ENCODE measurements at regions not wholly inside any gene's neighbourhood (a gene's known extent, or its start where the extent isn't known, plus 50 kb on each side); places are given as distances from the start of the nearest gene placed in this dataset.
"Not testable (repeated sequence)": the region's sequence is repeated elsewhere in the genome, so short reads cannot be mapped to it uniquely, and the experiment has no call there.

- H3K27me3 ChIP-seq (ENCODE audit: control insufficient read depth in 2 of 2, insufficient read depth in 2 of 2, low read length in 2 of 2); H2AFZ ChIP-seq (ENCODE audit: low read depth, low read length); H3K27ac ChIP-seq (ENCODE audit: extremely low read depth, low read depth, low read length); in situ Hi-C loops (cut with MboI); H3K9me1 ChIP-seq (ENCODE audit: control insufficient read depth, insufficient read depth, low read length); DNase-seq (ENCODE audit: extremely low read depth in 1 of 4, low spot score in 3 of 4); CTCF ChIA-PET (ENCODE audit: low intra/inter-chr PET ratio); H3K4me3 ChIP-seq; H3K9me3 ChIP-seq (replicated peaks; ENCODE audit: control insufficient read depth, insufficient read depth, low read depth, low read length); H3K4me1 ChIP-seq (replicated peaks in 1 of 2; ENCODE audit: control insufficient read depth in 2 of 2, insufficient read depth in 2 of 2, low read length in 2 of 2); FAIRE-seq; H3K79me2 ChIP-seq (ENCODE audit: control insufficient read depth, insufficient read depth, low read length); H3K36me3 ChIP-seq (ENCODE audit: control insufficient read depth, insufficient read depth, low read length); intact Hi-C loops (cut with micrococcal nuclease); H4K20me1 ChIP-seq (replicated peaks; ENCODE audit: control insufficient read depth, insufficient read depth, low read length); BruUV-seq (replicated peaks); ATAC-seq; H3K9ac ChIP-seq (ENCODE audit: insufficient read depth in 1 of 2, low read depth in 2 of 2, low read length in 2 of 2); H3K4me2 ChIP-seq (ENCODE audit: insufficient read depth, low read length): not testable (repeated sequence)
- TF ChIP-seq ZBTB17 (CRISPR knock-in tag; IDR thresholded peaks at IDR 0.05) (0 out of 2 replicates have a peak, but pooled peaks have one; percentile 14), PHF8 (IDR thresholded peaks at IDR 0.05; ENCODE audit: borderline replicate concordance, low read length) (peak; percentile 14; the same call in 1 of the 2 replicates)
- POLR2A ChIA-PET, result interaction anchor here (0.6 kb wide), 1 partner anchor 1376 kb away, joined by 3 read pairs; no protein-coding TSS in a partner anchor
- WGBS (ENCODE audit: insufficient coverage, low coverage, missing lambda C conversion rate), result under 1% methylated on average over 31 of the region's 54 CpGs
Measured at GRCh38 chr5:102154791-102155605, 141.1 kb downstream of the SLCO4C1 start.

- no peak for FAIRE-seq
- Histone ChIP-seq H3K9me1 (ENCODE audit: control insufficient read depth, insufficient read depth, low read length) (no peaks in the 10 kb centered on the region), H3K27me3 (ENCODE audit: control insufficient read depth in 2 of 2, insufficient read depth in 2 of 2, low read length in 2 of 2) (no peaks in the 10 kb centered on the region), H3K4me2 (ENCODE audit: insufficient read depth, low read length) (no peak overlapping the region), H3K9ac (ENCODE audit: insufficient read depth in 1 of 2, low read depth in 2 of 2, low read length in 2 of 2) (no peak overlapping the region), H3K36me3 (ENCODE audit: control insufficient read depth, insufficient read depth, low read length) (no peaks in the 10 kb centered on the region), H3K27ac (ENCODE audit: extremely low read depth, low read depth, low read length) (no peak overlapping the region), H3K9me3 (replicated peaks; ENCODE audit: control insufficient read depth, insufficient read depth, low read depth, low read length) (no peaks in the 10 kb centered on the region), H2AFZ (ENCODE audit: low read depth, low read length) (no peak overlapping the region), H3K4me1 (replicated peaks in 1 of 2; ENCODE audit: control insufficient read depth in 2 of 2, insufficient read depth in 2 of 2, low read length in 2 of 2) (no peaks in the 10 kb centered on the region), H3K4me3 (no peak overlapping the region), H4K20me1 (replicated peaks; ENCODE audit: control insufficient read depth, insufficient read depth, low read length) (no peaks in the 10 kb centered on the region), H3K79me2 (ENCODE audit: control insufficient read depth, insufficient read depth, low read length) (no peaks in the 10 kb centered on the region)
- ATAC-seq, result no peak
- WGBS (ENCODE audit: insufficient coverage, low coverage, missing lambda C conversion rate), result 8% methylated on average over 2 of the region's 2 CpGs
- in situ Hi-C loops (cut with MboI) (no loop called here), intact Hi-C loops (cut with micrococcal nuclease) (no loop called here)
- DNase-seq (ENCODE audit: extremely low read depth in 1 of 4, low spot score in 3 of 4), result no peak
- TF ChIP-seq ZNF77 (CRISPR knock-in tag; IDR thresholded peaks at IDR 0.05) (no peak), HDAC3 (IDR thresholded peaks at IDR 0.05; ENCODE audit: borderline replicate concordance, partially characterized antibody) (no peak), STAT6 (CRISPR knock-in tag; IDR thresholded peaks at IDR 0.05) (no peak)
- CTCF ChIA-PET (ENCODE audit: low intra/inter-chr PET ratio), result no interaction called here
- no TSS peak for BruUV-seq (replicated peaks)
- POLR2A ChIA-PET, result no interaction called here
Measured at GRCh38 chr5:102154291-102154690, 141.8 kb downstream of the SLCO4C1 start.

Measured in K562 (cell line).